GM20000 (cell line): ENCODE measurements at regions not wholly inside any gene's neighbourhood (a gene's known extent, or its start where the extent isn't known, plus 50 kb on each side); places are given as distances from the start of the nearest gene placed in this dataset.
"Not testable (repeated sequence)": the region's sequence is repeated elsewhere in the genome, so short reads cannot be mapped to it uniquely, and the experiment has no call there.

Source experiments
- DNase-seq: peaks from one replicate; pipeline ENCODE4 v3.0.0; 2012; ENCODE audit warnings: low spot score
- TF ChIP-seq, protein P1 (sequence below): IDR thresholded peaks from 2 replicates; pipeline ENCODE4 v1.5.1; 2012; ENCODE audit warnings: mild to moderate bottlenecking, control low read depth; ENCODE audit errors: extremely low read depth, missing control alignments

DNA sequence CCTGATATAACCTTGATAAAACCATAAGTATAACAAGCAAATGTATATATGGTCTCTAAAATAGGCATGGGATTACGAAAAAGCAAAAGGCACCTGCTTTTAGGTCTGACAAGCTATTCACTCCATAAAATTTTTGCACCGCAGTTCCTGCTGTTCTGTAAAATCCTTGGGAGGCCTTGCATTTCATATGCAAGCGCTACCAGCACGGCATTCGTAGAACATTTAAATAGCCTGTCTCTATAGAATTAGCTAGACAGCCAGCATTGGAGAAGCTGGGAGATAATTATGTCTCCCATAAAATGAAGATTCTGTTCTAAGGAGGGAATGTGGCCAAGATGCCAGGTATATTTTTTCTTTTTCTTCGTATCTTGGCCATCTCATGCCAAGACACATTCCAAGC, 64.5 kb upstream of the ATXN1 start:
- TF ChIP-seq, protein P1, sequence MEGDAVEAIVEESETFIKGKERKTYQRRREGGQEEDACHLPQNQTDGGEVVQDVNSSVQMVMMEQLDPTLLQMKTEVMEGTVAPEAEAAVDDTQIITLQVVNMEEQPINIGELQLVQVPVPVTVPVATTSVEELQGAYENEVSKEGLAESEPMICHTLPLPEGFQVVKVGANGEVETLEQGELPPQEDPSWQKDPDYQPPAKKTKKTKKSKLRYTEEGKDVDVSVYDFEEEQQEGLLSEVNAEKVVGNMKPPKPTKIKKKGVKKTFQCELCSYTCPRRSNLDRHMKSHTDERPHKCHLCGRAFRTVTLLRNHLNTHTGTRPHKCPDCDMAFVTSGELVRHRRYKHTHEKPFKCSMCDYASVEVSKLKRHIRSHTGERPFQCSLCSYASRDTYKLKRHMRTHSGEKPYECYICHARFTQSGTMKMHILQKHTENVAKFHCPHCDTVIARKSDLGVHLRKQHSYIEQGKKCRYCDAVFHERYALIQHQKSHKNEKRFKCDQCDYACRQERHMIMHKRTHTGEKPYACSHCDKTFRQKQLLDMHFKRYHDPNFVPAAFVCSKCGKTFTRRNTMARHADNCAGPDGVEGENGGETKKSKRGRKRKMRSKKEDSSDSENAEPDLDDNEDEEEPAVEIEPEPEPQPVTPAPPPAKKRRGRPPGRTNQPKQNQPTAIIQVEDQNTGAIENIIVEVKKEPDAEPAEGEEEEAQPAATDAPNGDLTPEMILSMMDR: no peak
- no peak for DNase-seq

DNA sequence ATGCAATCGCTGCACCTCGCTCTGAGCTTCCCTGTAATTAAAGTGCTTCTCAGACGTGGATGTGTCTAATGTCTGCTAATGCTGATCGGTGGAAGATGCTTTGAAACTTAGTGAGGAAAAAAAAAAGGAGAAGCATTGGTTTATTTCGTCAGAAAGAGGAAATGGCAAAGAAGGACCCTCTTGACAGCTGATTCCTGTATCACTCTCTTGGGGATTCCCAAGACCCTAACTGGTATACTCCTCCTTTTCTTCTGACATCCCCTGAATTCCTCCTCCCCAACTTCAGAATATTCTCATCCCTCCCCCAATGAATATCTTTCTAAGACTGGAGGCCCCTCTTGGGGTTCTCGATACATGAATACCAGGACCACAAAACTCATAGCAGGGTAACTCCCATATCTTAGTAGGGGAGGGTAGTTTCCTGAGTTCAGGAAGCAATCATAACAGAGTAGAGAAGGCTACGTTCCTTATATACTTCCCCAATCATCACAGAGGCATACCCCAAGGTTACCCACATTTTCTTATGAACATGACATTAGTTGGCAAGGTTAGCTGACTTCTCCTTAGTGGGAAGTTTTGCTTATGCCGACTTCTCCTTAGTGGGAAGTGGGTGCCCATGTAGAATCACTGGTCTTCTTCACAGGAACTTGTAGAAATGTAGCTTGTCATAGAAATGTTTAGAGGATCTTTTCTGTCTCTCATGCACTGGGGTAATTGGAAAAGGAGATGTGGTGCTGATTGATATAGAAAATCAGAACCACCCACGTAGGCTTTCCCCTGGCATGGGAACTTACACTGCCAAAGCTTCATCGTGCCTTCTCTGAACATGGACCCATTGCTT, 63.8 kb upstream of the ATXN1 start:
- TF ChIP-seq, protein P1: no peak
- DNase-seq: no peak

DNA sequence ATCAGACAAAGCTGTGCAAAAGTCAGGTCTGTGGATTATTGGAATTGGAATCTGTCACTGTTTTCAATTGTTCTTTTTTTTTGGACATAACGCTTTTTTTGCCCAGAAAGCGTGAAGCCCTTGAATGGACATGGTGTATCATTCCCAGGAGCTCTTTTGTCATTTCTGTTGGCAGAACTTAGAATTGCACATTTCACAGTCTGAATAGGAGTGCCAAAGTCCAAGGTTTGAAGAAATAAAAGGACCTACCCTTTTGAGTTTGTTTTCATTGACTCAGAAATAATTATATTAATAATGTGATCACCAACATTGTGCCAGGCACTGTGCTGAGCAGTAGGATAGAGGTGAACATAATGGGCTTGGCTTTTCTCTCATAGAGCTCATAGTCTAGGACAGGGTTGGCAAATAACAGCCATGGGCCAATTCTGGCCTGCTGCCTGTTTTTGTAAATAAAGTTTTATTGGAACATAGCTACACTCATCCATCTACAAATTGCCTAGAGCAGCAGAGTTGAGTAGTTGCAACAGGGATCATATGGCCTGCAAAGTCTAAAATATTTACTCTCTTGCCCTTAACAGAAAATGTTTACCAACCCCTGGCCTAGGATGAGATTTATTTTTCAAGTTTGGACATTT, 62.6 kb upstream of the ATXN1 start:
- DNase-seq: no peak
- TF ChIP-seq, protein P1: no peak

DNA sequence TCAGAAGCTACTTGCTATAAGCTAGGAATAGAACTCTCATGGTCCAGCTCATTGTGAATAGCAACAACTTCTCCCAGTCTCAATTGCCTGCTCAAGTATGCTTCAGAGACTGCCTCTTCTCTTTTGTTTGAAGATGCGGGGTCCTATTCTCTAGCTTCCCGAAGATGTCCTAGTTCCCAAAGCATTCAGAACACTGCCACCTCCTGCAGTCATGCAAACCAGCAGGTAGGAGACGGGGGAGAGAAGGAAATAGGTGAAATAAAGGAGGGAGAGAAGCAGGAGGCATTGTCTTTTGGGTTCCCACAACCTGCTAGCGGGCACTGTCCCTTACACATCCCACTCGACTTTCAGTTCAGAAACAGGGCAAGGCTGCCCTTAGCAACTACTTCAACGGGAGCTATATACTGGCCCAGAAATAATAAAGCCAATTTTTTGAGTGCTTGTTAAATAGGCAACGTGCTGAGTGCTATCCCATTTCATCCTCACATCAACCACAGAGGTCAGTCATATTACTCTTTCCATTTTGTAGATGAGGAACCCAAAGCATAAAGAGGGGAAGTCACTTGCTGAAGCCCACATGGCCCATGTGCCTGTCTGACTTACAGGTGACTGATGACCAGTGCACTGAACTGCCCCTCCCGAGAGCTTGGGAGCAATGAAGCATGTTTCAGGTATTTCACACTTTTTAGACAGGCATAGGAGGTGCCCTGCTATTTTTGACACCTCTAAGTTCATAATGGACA, 61.9 kb upstream of the ATXN1 start:
- DNase-seq: no peak
- TF ChIP-seq, protein P1: no peak

DNA sequence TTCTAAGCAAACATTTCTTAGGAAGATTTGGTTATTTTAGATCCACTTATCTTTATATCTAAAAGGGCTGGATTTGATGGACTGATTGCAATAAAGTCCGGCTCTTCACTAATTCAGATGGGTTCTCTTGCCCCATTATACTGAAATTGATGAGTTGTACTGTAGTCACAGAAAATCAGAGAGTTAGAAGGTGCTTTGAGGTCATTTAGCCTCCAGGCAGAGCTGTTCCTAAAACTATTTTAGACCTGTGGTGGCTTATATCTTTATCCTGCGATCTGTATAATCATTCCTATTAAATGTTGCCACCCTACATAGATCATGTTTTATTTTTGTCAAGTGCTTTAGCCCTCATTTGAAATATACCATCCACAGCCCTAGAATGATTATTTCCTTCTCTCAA, 61.3 kb upstream of the ATXN1 start:
- DNase-seq: no peak
- TF ChIP-seq, protein P1: no peak

DNA sequence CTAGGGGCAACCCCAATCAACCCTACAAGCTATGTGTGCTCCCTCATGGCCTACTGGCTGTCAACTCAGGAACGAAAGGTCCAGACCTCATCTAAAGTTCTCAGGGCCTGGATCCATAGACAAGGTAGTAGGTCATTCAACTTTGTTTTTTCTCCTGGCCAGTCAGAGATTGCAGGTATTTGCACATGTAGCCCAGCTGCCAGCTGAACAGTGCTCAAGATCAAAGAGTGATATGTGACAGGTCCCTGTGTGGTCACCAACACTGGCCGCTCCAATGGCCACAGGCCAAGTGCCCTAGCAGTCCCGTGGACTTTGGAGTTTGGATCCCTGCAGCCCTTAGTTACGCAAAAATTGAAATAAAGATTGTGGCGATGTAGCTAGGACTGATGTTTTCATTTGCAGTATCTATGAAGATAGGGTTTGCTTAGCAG, 60.6 kb upstream of the ATXN1 start:
- DNase-seq: no peak
- TF ChIP-seq, protein P1: no peak

DNA sequence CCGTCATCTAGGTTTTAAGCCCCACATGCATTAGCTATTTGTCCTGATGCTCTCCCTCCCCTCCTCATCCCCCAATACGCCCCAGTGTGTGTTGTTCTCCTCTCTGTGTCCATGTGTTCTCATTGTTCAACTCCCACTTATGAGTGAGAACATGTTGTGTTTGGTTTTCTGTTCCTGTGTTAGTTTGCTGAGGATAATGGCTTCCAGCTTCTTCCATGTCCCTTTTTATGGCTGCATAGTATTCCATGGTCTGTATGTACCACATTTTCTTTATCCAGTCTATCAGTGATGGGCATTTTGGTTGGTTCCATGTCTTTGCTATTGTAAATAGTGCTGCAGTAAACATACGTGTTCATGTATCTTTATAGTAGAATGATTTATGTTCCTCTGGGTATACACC, 59.0 kb upstream of the ATXN1 start:
- not testable (repeated sequence) for DNase-seq
